Osteocyte (in vitro differentiated cells): ENCODE measurements at regions not wholly inside any gene's neighbourhood (a gene's known extent, or its start where the extent isn't known, plus 50 kb on each side); places are given as distances from the start of the nearest gene placed in this dataset.
"Not testable (repeated sequence)": the region's sequence is repeated elsewhere in the genome, so short reads cannot be mapped to it uniquely, and the experiment has no call there.

Source experiments
- DNase-seq: peaks from one replicate; pipeline ENCODE4 v3.0.0; 2021; ENCODE audit warnings: mixed read lengths; ENCODE audit not compliant: unreplicated experiment; ENCODE audit errors: extremely low spot score
- H3K27ac Mint-ChIP-seq: one replicate; pipeline ENCODE4 v1.8.0; 2021; ENCODE audit warnings: mild to moderate bottlenecking, mixed read lengths; ENCODE audit not compliant: unreplicated experiment
- H3K27me3 Mint-ChIP-seq: one replicate; pipeline ENCODE4 v1.8.0; 2021; ENCODE audit warnings: mixed read lengths; ENCODE audit not compliant: unreplicated experiment
- H3K36me3 Mint-ChIP-seq: one replicate; pipeline ENCODE4 v1.8.0; 2021; ENCODE audit warnings: mixed read lengths; ENCODE audit not compliant: unreplicated experiment
- H3K4me1 Mint-ChIP-seq: one replicate; pipeline ENCODE4 v1.8.0; 2021; ENCODE audit warnings: mixed read lengths; ENCODE audit not compliant: unreplicated experiment
- H3K4me3 Mint-ChIP-seq: one replicate; pipeline ENCODE4 v1.8.0; 2021; ENCODE audit warnings: mild to moderate bottlenecking, moderate library complexity, mixed read lengths; ENCODE audit not compliant: unreplicated experiment
- H3K9me3 Mint-ChIP-seq: one replicate; pipeline ENCODE4 v1.8.0; 2021; ENCODE audit warnings: mixed read lengths; ENCODE audit not compliant: unreplicated experiment
- CTCF ChIP-seq: fragments of 200-600 bp; sonication (generic); IDR thresholded peaks from 2 replicates; pipeline ENCODE4 v1.5.0; 2021; ENCODE audit warnings: antibody characterized with exemption, mild to moderate bottlenecking, moderate library complexity

- no peaks in the 10 kb centered on the region for H3K27me3 Mint-ChIP-seq
- no peak for DNase-seq
- H3K9me3 Mint-ChIP-seq = peaks cover 4% of the 10 kb centered on the region
- no peak overlapping the region for H3K4me3 Mint-ChIP-seq
- no peaks in the 10 kb centered on the region for H3K4me1 Mint-ChIP-seq
- no peak for TF ChIP-seq CTCF
- no peak overlapping the region for H3K27ac Mint-ChIP-seq
- H3K36me3 Mint-ChIP-seq = no peaks in the 10 kb centered on the region
Observed at GRCh38 chr6:47423079-47423478, 54.5 kb upstream of the CD2AP start.

- Mint-ChIP-seq H3K4me3 (no peak overlapping the region), H3K4me1 (no peaks in the 10 kb centered on the region), H3K27ac (no peak overlapping the region), H3K27me3 (no peaks in the 10 kb centered on the region), H3K36me3 (no peaks in the 10 kb centered on the region), H3K9me3 (peaks cover 9% of the 10 kb centered on the region)
- no peak for TF ChIP-seq CTCF
- no peak for DNase-seq
Observed at GRCh38 chr6:47424436-47424836, 53.2 kb upstream of the CD2AP start.

GRCh38 chr6:47425724-47426123 is 51.9 kb upstream of the CD2AP start:
- H3K36me3 Mint-ChIP-seq, H3K4me3 Mint-ChIP-seq, DNase-seq, H3K27ac Mint-ChIP-seq, H3K27me3 Mint-ChIP-seq, H3K4me1 Mint-ChIP-seq: not testable (repeated sequence)
- peaks cover 13% of the 10 kb centered on the region for H3K9me3 Mint-ChIP-seq

GRCh38 chr6:47426524-47427302 is 50.9 kb upstream of the CD2AP start:
- no peak overlapping the region for H3K27ac Mint-ChIP-seq
- H3K4me1 Mint-ChIP-seq = no peaks in the 10 kb centered on the region
- peaks cover 16% of the 10 kb centered on the region for H3K9me3 Mint-ChIP-seq
- DNase-seq = no peak
- no peaks in the 10 kb centered on the region for H3K27me3 Mint-ChIP-seq
- no peak overlapping the region for H3K4me3 Mint-ChIP-seq
- H3K36me3 Mint-ChIP-seq = no peaks in the 10 kb centered on the region
- no peak for TF ChIP-seq CTCF

- no peaks in the 10 kb centered on the region for H3K27me3 Mint-ChIP-seq
Observed at GRCh38 chr6:47427680-47428079, 49.9 kb upstream of the CD2AP start.

More at GRCh38 chr6:47427680-47428079, 49.9 kb upstream of the CD2AP start:
- H3K4me1 Mint-ChIP-seq = no peaks in the 10 kb centered on the region
- peaks cover 16% of the 10 kb centered on the region for H3K9me3 Mint-ChIP-seq
- no peak overlapping the region for H3K27ac Mint-ChIP-seq
- no peak for DNase-seq
- no peak for TF ChIP-seq CTCF
- no peaks in the 10 kb centered on the region for H3K36me3 Mint-ChIP-seq
- no peak overlapping the region for H3K4me3 Mint-ChIP-seq
